H1 (cell line): ENCODE measurements at regions not wholly inside any gene's neighbourhood (a gene's known extent, or its start where the extent isn't known, plus 50 kb on each side); places are given as distances from the start of the nearest gene placed in this dataset.

Experiments used
- ASH2L ChIP-seq: fragments of 200-600, 300-600 bp; sonication (generic); IDR thresholded peaks from one replicate; pipeline ENCODE4 v1.7.1; 2017; ENCODE audit warnings: low read length
- CEBPB ChIP-seq: IDR thresholded peaks from 2 replicates; pipeline ENCODE4 v1.6.1; 2012; ENCODE audit warnings: low read depth, low read length
- CTCF ChIP-seq, 3 experiments: IDR thresholded peaks; 1 replicate in 2 of 3; 2 replicates in 1 of 3; pipeline versions ENCODE4 v1.5.1 to v1.6.1; 2011; ENCODE audit warnings: low read length in 3 of 3, mild to moderate bottlenecking in 3 of 3, inconsistent platforms in 2 of 3, low read depth in 1 of 3, moderate library complexity in 1 of 3; ENCODE audit not compliant: insufficient read depth in 1 of 3; ENCODE audit errors: control extremely low read depth in 1 of 3
- EGR1 ChIP-seq: IDR thresholded peaks from 2 replicates; pipeline ENCODE4 v1.6.1; 2011; ENCODE audit warnings: low read depth, low read length, borderline replicate concordance
- FOSL1 ChIP-seq: IDR thresholded peaks from 2 replicates; pipeline ENCODE4 v1.6.1; 2011; ENCODE audit warnings: mild to moderate bottlenecking, low read depth, low read length, moderate library complexity; ENCODE audit not compliant: insufficient read depth
- GABPA ChIP-seq: IDR thresholded peaks from 2 replicates; pipeline ENCODE4 v1.6.1; 2011; ENCODE audit warnings: mild to moderate bottlenecking, low read length, moderate library complexity, borderline replicate concordance; ENCODE audit not compliant: insufficient read depth
- HDAC6 ChIP-seq: IDR thresholded peaks from one replicate; pipeline ENCODE4 v1.7.1; 2012; ENCODE audit warnings: low read depth, mild to moderate bottlenecking, inconsistent platforms, low read length, moderate library complexity
- KDM1A ChIP-seq: fragments of 200-600, 300-600 bp; sonication (generic); IDR thresholded peaks from 2 replicates; pipeline ENCODE4 v1.7.1; 2016; ENCODE audit warnings: mild to moderate bottlenecking, low read length, borderline replicate concordance
- POLR2A ChIP-seq, 2 experiments: IDR thresholded peaks; 1 replicate in 1 of 2; 2 replicates in 1 of 2; pipeline ENCODE4 v1.6.1; 2011; ENCODE audit warnings: low read depth in 2 of 2, low read length in 2 of 2, mild to moderate bottlenecking in 2 of 2; ENCODE audit errors: control extremely low read depth in 1 of 2
- RAD21 ChIP-seq, 2 experiments: IDR thresholded peaks in 1 of 2; conservative IDR thresholded peaks in 1 of 2; 2 replicates each; pipeline ENCODE4 v1.6.1; 2011; ENCODE audit warnings: low read depth in 2 of 2, low read length in 2 of 2, improper control_type of control experiment in 1 of 2, inconsistent platforms in 1 of 2, mild to moderate bottlenecking in 1 of 2, moderate library complexity in 1 of 2
- RBBP5 ChIP-seq: IDR thresholded peaks from 2 replicates; pipeline ENCODE4 v1.7.1; 2012; ENCODE audit warnings: low read depth, mild to moderate bottlenecking, inconsistent platforms, low read length, moderate library complexity, borderline replicate concordance
- USF2 ChIP-seq: IDR thresholded peaks from 2 replicates; pipeline ENCODE4 v1.6.1; 2011; ENCODE audit warnings: low read length, improper control_type of control experiment

GRCh38 chr6:30820193-30820592 is 64.1 kb upstream of the DDR1 start:
- TF ChIP-seq RAD21 (IDR thresholded peaks at IDR 0.05 in 1 of 2, conservative IDR thresholded peaks at IDR 0.05 in 1 of 2; ENCODE audit: low read depth in 2 of 2, low read length in 2 of 2) (no peak), POLR2A (IDR thresholded peaks at IDR 0.05; ENCODE audit: control extremely low read depth in 1 of 2, low read depth in 2 of 2, low read length in 2 of 2) (no peak), CEBPB (no peak), FOSL1 (no peak), RBBP5 (no peak), KDM1A (no peak), CTCF (IDR thresholded peaks at IDR 0.05; ENCODE audit: control extremely low read depth in 1 of 3, insufficient read depth in 1 of 3, low read depth in 1 of 3, low read length in 3 of 3) (no peak), ASH2L (no peak), USF2 (no peak), GABPA (no peak), HDAC6 (no peak), EGR1 (no peak)
